TTC549 (cell line): ENCODE measurements at regions not wholly inside any gene's neighbourhood (a gene's known extent, or its start where the extent isn't known, plus 50 kb on each side); places are given as distances from the start of the nearest gene placed in this dataset.
"Not testable (repeated sequence)": the region's sequence is repeated elsewhere in the genome, so short reads cannot be mapped to it uniquely, and the experiment has no call there.

Experiments
- FAIRE-seq: peaks from 2 replicates; lab custom pipeline; 2012; peaks lifted over from hg19 to GRCh38; lab: Jason Lieb, UNC

DNA sequence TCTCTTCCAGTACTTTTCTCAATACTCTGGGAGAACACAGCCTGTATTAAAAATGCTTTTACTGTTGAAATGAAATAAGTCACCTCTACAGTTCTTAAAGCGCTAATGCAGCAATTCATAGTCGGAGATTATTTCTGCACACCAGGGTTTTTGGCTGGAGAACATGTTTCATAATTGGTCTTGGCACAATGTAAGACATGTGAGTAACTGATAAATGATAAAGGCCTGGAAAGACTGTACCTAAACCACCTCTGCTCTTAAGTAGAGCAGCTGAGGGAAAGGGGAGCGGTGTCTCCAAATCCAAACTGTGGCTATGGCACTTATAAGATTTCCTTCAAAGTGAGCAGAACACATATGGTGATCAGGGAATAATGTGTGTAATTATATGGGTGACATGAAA lies 390.3 kb upstream of the MBL2 start:
- no peak for FAIRE-seq

- no peak for FAIRE-seq
Measured at GRCh38 chr10:53161231-53161630, 388.6 kb upstream of the MBL2 start.

GRCh38 chr10:53155674-53156073 lies 383.1 kb upstream of the MBL2 start:
- FAIRE-seq: not testable (repeated sequence)

- no peak for FAIRE-seq
Measured at GRCh38 chr10:53153831-53154230, 381.2 kb upstream of the MBL2 start.

DNA sequence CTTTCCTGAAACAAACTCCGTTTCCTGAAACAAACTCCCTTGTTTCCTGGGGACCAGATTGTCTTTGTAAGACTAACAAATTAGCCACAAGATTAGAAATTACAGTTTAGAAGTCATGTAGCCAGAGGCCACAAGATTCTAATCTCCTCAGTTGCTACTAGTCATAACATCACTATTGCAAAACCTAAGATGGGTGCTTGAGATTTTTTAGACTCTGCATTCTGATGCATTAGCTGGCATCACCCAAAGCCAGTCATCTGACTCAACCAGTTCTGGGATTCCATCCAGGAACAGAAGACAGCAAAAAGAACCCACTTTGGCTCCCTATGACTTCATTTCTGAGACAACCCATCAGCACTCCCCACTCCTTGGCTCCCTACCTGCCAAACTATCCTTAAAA lies 367.9 kb upstream of the MBL2 start:
- FAIRE-seq: no peak

GRCh38 chr10:53135897-53136253 lies 363.3 kb upstream of the MBL2 start:
- no peak for FAIRE-seq

DNA sequence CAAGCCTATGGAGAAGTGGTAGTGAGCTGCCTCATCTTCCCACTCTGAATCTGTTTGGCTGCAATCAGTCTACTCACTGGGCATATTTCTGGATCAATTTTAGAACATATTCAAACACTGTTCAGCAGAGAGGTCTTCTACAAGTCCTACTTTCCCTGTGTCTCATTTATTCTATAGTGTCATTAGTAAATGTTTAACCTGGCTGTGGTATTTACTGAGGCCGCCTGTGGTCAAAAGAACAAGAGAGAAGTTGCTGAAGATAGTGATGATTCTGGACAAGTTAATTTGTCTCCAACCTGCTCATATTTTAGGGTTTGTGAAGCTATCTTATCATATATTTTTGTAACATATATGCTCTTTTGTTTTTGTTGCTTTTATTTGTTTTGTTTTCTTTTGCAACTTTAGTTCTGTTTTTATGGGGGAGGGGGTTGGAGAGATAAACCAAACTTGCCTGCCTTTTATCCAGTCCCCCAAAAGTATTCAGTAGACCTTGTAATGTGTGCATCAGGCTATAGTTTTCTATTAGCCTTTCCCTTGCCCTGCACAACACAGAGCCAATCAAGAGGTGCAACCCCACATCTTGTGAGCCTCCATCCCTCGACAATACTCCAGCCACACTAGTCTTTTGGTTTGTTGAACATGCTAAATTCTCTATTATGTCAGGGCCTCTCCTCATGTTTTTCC lies 362.8 kb upstream of the MBL2 start:
- no peak for FAIRE-seq

- FAIRE-seq: no peak
Measured at GRCh38 chr10:53134050-53134449, 361.5 kb upstream of the MBL2 start.

- FAIRE-seq: no peak
Measured at GRCh38 chr10:53130337-53130736, 357.8 kb upstream of the MBL2 start.

- no peak for FAIRE-seq
Measured at GRCh38 chr10:53127686-53128085, 355.1 kb upstream of the MBL2 start.

GRCh38 chr10:53123311-53123710 lies 350.7 kb upstream of the MBL2 start:
- no peak for FAIRE-seq

DNA sequence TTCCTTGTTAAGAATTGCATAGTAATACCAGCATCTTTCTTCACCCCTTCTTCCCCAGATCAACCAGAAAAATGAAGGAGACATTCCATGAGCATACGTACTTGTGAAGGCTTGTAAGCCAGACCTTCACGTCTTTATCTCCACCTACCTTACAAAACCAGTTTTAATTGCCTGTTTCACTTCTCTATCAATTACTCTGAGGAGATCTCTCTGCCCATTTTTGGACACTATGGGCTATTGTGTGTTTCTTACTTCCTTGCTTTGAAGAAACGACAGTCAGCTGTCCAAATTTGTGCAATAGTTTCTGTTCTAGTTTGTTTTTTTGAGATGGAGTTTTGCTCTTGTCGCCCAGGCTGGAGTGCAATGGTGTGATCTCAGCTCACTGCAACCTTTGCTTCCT lies 349.7 kb upstream of the MBL2 start:
- FAIRE-seq: no peak

GRCh38 chr10:53115660-53116059 lies 343.1 kb upstream of the MBL2 start:
- FAIRE-seq: no peak

GRCh38 chr10:53111529-53111928 lies 338.9 kb upstream of the MBL2 start:
- FAIRE-seq: no peak

DNA sequence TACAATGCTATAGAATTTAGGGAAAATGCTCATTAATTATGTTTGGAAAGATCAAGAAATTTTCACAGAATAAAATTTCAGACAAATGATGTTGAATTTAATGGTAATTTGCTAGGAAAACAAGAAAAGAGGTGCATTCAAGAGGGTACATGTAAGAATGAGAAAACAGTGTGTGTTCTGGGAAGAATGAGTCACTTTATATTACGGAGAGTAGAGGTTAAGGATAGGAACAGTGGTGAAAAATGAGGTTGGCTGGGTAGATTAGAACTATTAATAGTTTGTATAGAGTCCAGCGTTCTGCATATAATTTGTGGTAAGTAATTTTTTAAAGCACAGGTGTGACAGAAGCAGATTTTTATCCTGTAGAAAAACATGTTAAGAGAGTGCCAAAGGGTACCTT lies 336.7 kb upstream of the MBL2 start:
- FAIRE-seq: no peak

DNA sequence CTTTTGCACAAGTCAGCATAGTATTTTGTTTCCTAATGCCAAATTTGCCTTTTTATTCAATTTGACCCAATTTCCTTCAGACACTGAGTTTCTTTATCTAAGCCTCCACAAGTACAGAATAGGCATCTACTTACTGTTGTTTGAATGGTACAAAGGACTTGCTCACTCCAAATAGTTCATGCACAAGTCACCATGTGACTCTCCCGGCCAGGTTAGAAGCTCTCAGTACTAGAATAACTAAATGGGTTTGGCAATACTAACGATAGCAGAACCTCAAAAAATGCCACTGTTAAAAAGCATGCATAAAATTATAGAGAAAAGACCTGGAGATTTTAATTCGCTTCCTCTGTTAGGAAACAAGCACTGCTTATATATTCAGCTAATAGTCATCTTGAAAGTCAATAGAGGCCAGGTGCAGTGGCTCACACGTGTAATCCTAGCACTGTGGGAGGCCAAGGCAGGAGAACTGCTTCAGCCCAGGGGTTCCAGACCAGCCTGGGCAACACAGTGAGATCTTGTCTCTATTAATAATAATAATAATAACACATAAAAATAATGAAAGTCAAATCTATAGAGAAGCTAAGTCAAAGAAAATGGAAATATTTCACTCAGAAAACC lies 335.8 kb upstream of the MBL2 start:
- no peak for FAIRE-seq

DNA sequence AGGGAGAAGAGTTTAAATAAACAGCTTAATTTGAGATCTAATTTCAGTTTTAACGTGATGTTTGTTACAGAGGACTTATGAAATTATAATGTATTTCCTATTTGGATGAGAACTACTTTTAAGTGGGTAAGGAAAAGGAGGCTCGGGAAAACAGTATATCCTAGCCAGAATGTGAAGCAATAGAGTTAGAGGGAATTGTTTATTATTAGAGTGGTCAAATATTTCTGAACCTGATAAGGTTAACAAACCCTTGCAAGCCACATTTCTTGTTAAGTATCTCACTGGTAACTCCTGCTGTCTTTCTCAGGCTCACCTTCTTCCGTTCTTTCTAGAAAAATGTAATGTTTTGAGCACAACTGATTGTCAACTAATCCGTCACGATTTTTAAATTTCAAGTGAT lies 335.1 kb upstream of the MBL2 start:
- FAIRE-seq: no peak

DNA sequence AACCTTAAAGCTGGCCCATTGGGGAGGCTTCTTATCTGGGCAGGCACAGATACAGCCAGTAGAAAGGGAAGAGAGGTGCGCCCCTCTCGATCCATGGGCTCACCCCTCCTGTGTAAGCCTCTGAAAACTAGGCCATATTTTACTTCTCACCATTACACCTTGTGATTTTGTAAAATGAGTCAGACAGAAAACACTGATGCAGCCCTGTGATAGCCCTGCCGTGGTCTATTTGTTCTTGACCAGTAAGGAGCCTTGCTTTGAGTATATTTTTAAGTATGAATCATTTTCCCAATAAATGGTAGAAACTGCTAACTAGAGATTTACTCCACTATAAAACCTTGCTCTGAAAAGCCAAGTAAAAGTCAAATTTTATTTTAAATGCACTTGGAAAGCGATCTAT lies 329.8 kb upstream of the MBL2 start:
- no peak for FAIRE-seq

- FAIRE-seq: no peak
Measured at GRCh38 chr10:53093878-53094277, 321.3 kb upstream of the MBL2 start.

DNA sequence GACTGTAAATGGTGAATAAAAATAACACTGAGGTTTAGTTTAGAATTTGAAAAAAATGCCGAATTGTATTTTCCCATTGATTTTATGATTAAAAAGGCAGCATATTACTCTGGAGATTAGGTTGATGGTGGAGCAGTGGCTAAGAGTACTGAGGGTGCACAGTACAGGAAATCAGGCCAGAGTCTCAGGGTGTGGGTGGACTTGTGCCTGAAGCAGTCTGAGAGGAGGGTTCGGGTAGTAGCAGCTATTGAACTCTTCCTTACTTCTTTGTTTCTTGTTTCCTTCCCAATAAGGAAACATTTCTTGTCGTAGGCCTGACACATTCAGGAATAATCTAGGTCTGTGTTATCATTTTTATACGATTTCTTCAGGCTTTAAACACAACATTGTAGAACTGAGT lies 319.0 kb upstream of the MBL2 start:
- FAIRE-seq: no peak

DNA sequence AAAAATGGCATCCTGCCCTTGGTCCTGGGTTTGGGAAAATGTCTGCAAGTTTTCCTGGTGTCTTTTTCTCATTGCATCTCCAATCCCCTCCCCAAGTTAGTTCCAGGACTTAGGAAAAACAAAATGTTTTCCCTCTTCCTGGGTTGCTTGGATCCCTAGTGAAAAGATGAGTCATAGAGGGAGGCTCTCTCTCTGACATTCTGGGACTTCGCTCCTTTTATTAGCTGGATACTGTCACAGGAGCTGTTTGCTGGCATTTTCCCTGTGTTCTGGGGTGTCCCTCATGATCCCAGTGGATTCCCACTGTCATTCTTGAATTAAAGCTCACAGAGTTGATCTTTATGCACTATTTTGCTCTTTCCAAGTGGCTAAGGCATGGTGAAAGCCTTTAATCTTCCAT lies 316.4 kb upstream of the MBL2 start:
- no peak for FAIRE-seq

GRCh38 chr10:53079283-53079682 lies 306.7 kb upstream of the MBL2 start:
- no peak for FAIRE-seq

DNA sequence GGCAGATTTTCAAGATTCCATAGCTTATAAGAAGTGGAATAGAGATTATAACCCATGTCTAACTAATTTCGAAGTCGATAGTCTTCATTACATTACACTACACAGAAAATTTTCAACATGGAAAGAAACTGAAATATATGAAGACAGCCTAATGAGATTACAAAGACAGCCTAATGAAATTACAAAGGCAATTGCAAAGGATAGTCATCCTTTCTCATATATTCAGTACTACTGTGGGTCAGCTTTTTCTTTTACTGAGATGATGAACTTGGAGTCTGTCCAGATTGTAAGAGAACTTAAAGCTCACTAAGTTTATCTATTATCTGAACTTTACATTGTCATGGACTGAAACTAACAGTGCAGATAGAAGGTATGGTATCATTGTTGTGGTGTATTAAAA lies 304.4 kb upstream of the MBL2 start:
- no peak for FAIRE-seq

DNA sequence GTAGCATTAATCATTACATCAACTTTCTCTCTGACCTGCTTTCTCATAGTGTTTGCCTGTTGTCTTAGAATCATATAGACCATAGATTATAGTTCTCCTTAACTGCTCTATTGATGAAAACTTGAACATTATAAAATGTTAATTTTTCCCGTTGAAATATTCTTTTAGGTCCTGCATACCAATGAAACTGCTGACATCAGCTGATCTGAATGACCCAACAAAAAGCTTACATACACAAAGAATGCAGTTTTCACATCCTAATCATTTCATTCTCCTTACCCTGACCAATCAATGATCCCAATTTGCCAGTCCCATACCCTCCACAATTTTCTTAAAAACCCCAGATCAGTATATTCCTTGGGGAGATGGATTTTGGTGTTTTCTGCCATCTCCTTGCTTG lies 302.9 kb upstream of the MBL2 start:
- no peak for FAIRE-seq

GRCh38 chr10:53072144-53072543 lies 299.6 kb upstream of the MBL2 start:
- no peak for FAIRE-seq
